T-cell (primary cell): ENCODE measurements at regions not wholly inside any gene's neighbourhood (a gene's known extent, or its start where the extent isn't known, plus 50 kb on each side); places are given as distances from the start of the nearest gene placed in this dataset.
"Not testable (repeated sequence)": the region's sequence is repeated elsewhere in the genome, so short reads cannot be mapped to it uniquely, and the experiment has no call there.

ENCODE experiments used
- ATAC-seq, 4 experiments: fragments of 200-7000 bp in 3 of 4; fragments of 150-1000 bp in 1 of 4; cut with Tn5 transposase; replicated peaks in 1 of 4; 1 replicate in 3 of 4; 2 replicates in 1 of 4; pipeline ENCODE4 v1.10.0; 2021; ENCODE audit warnings: moderate library complexity in 3 of 4, mild to moderate bottlenecking in 2 of 4, moderate number of reproducible peaks in 1 of 4
- CTCF ChIA-PET, 2 donors: fragments of 300-600 bp; sonication (Branson Sonifier 250); formaldehyde crosslinking; loops; one replicate each; lab custom pipeline; 2022; ENCODE audit warnings: antibody characterized with exemption in 2 of 2; lab: Charles Lee
- POLR2A ChIA-PET, 2 donors: fragments of 300-600 bp; sonication (Branson Sonifier 250); formaldehyde crosslinking; loops; one replicate each; lab custom pipeline; 2022; ENCODE audit warnings: antibody characterized with exemption in 2 of 2; lab: Charles Lee
- DNase-seq, 35 experiments: peaks; one replicate each; pipeline versions ENCODE4 v3.0.0 to v3.0.0-alpha.2; 2013 to 2023
- H3K27ac ChIP-seq: one replicate; pipeline ENCODE4 v1.5.1; 2013; ENCODE audit warnings: low read length
- H3K27me3 ChIP-seq, 2 experiments: replicated peaks in 1 of 2; 1 replicate in 1 of 2; 2 replicates in 1 of 2; pipeline versions ENCODE4 v1.6.1 to v1.7.0; 2013; ENCODE audit warnings: low read length in 1 of 2, mixed read lengths in 1 of 2; ENCODE audit not compliant: control insufficient read depth in 2 of 2, insufficient read depth in 2 of 2; ENCODE audit errors: extremely low read depth in 1 of 2
- H3K36me3 ChIP-seq, 2 donors: 1 replicate in 1 of 2; 2 replicates in 1 of 2; pipeline versions ENCODE4 v1.6.1 to v1.7.0; 2013; ENCODE audit warnings: low read length in 1 of 2; ENCODE audit not compliant: control insufficient read depth in 2 of 2, insufficient read depth in 1 of 2; ENCODE audit errors: extremely low read depth in 1 of 2
- H3K4me1 ChIP-seq, 2 experiments: 1 replicate in 1 of 2; 2 replicates in 1 of 2; pipeline versions ENCODE4 v1.6.1 to v1.7.0; 2013; ENCODE audit warnings: low read length in 2 of 2, mixed read lengths in 1 of 2; ENCODE audit not compliant: insufficient read depth in 2 of 2, control insufficient read depth in 1 of 2; ENCODE audit errors: extremely low read depth in 1 of 2
- H3K4me3 ChIP-seq, 2 donors: 1 replicate in 1 of 2; 2 replicates in 1 of 2; pipeline versions ENCODE4 v1.5.1 to v1.7.0; 2013; ENCODE audit warnings: mild to moderate bottlenecking in 2 of 2, low read length in 1 of 2, moderate library complexity in 1 of 2; ENCODE audit not compliant: control insufficient read depth in 1 of 2; ENCODE audit errors: extremely low read depth in 1 of 2
- H3K9me3 ChIP-seq: 2 replicates; pipeline ENCODE4 v1.7.0; 2013
- H3K27ac Mint-ChIP-seq, 2 donors: one replicate each; pipeline ENCODE4 v1.8.0; 2020 to 2021; ENCODE audit warnings: mild to moderate bottlenecking in 2 of 2, mixed read lengths in 2 of 2
- H3K27me3 Mint-ChIP-seq, 2 donors: one replicate each; pipeline ENCODE4 v1.8.0; 2021 to 2022; ENCODE audit warnings: mixed read lengths in 2 of 2
- H3K36me3 Mint-ChIP-seq: one replicate; pipeline ENCODE4 v1.8.0; 2021; ENCODE audit warnings: mixed read lengths
- H3K4me1 Mint-ChIP-seq, 3 donors: one replicate each; pipeline ENCODE4 v1.8.0; 2020 to 2022; ENCODE audit warnings: mixed read lengths in 3 of 3, mild to moderate bottlenecking in 1 of 3
- H3K4me3 Mint-ChIP-seq, 3 donors: one replicate each; pipeline ENCODE4 v1.8.0; 2020 to 2022; ENCODE audit warnings: mild to moderate bottlenecking in 3 of 3, mixed read lengths in 3 of 3, moderate library complexity in 3 of 3
- H3K9me3 Mint-ChIP-seq, 3 donors: one replicate each; pipeline ENCODE4 v1.8.0; 2020 to 2022; ENCODE audit warnings: mixed read lengths in 3 of 3
- WGBS: methylation state at CpG from one replicate; pipeline ENCODE4 v1.1.5; 2013; ENCODE audit warnings: missing lambda C conversion rate; ENCODE audit not compliant: insufficient coverage; 5-methylcytosine and 5-hydroxymethylcytosine counted together

DNA sequence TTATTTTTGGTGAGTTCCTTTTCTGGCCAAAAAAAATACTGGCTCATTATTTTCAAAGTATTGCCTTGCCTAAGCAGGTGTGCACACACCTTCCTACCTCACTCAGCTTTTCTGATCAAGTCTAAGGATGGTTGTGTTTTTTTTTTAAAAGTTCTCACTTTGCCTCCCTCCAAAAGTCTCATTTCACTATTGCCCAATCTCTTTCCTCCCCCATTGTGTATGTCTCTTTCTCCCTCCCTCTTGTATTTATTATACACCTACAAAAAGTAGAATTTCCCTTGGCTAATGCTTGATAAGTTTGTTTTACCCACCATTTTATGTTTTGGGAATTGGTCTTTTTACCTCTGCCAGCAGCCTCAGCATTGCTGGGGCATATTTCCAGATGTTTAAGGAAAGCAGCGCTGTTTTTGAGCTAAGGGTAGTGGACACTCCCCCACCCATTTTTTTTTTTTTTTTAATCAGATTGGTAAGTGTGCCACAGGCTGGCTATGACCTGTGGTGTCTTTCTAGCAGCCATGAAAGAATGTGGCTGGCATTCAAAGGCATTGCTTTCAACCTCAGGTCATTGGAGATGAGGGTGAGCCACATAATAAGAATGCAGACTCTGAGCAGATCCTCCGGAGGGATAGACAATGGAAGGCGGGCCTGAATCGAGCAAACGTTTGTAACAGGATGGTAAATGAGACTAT, 668.6 kb downstream of the UTRN start:
- H3K9me3 Mint-ChIP-seq: no peaks in the 10 kb centered on the region
- ATAC-seq (no peak), DNase-seq (no peak)
- Histone ChIP-seq H3K36me3 (no peaks in the 10 kb centered on the region), H3K27ac (no peak overlapping the region), H3K4me1 (no peaks in the 10 kb centered on the region), H3K4me3 (no peak overlapping the region), H3K9me3 (no peaks in the 10 kb centered on the region), H3K27me3 (no peaks in the 10 kb centered on the region)
- no peaks in the 10 kb centered on the region for H3K4me1 Mint-ChIP-seq
- CTCF ChIA-PET: no interaction called here
- H3K27ac Mint-ChIP-seq: no peak overlapping the region
- H3K27me3 Mint-ChIP-seq: peaks cover 6% of the 10 kb centered on the region in 2 donors
- H3K36me3 Mint-ChIP-seq: no peaks in the 10 kb centered on the region
- POLR2A ChIA-PET: no interaction called here
- H3K4me3 Mint-ChIP-seq: no peak overlapping the region
- WGBS: 81% methylated on average over 4 of the region's 5 CpGs

DNA sequence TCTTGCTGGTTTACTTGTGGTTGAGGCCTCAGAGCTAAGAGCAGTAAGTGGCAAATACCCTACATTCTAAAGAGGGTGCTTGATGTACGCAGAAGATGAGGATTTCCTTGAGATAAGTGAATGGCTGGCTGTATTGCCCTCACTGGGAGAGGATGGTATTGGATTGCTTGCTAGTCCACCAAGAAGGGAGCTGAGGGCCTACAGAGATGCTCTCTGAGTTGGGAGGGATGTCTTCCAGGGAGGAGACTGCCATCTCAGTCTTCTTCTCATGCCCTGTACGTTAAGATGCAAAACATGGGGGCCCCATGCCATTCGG, 669.1 kb downstream of the UTRN start:
- ChIA-PET CTCF (interaction anchor here in 1 of 2 donors (0.6 kb wide), 1 partner anchor 19 kb away, joined by 13 read pairs; no protein-coding TSS in a partner anchor), POLR2A (no interaction called here)
- no peaks in the 10 kb centered on the region for H3K4me1 Mint-ChIP-seq
- H3K9me3 Mint-ChIP-seq: no peaks in the 10 kb centered on the region
- WGBS: 60% methylated on average over 2 of the region's 3 CpGs
- H3K36me3 ChIP-seq: no peaks in the 10 kb centered on the region
- H3K27me3 ChIP-seq: no peaks in the 10 kb centered on the region
- H3K4me3 ChIP-seq: no peak overlapping the region
- no peaks in the 10 kb centered on the region for H3K9me3 ChIP-seq
- H3K4me3 Mint-ChIP-seq: no peak overlapping the region
- ATAC-seq (no peak), DNase-seq (no peak)
- no peaks in the 10 kb centered on the region for H3K36me3 Mint-ChIP-seq
- peaks cover 6% of the 10 kb centered on the region in 2 donors for H3K27me3 Mint-ChIP-seq
- H3K27ac ChIP-seq: no peak overlapping the region
- H3K4me1 ChIP-seq: no peaks in the 10 kb centered on the region
- no peak overlapping the region for H3K27ac Mint-ChIP-seq

DNA sequence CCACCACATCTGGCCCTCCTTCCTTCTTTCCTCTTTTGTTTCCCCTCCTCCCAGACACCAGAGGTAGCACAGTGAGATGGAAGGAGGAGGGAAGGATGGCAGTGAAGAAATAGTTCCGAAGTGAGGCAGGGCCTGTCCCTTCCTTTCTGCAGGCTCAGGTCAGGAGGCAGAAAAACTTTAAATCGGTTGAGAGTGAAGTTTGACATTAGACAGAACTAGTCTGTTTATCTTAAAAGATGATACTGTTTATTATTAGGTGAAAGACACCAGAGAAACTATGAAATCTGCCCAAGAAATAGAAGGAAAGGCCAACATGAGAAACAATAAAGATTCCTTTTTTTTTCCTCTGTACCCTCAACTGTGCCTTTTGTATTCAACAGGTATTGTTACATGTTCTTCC, 670.3 kb downstream of the UTRN start:
- Mint-ChIP-seq H3K4me1 (no peaks in the 10 kb centered on the region), H3K36me3 (no peaks in the 10 kb centered on the region), H3K27ac (no peak overlapping the region), H3K27me3 (peaks cover 6% of the 10 kb centered on the region in 2 donors), H3K9me3 (no peaks in the 10 kb centered on the region), H3K4me3 (no peak overlapping the region)
- Histone ChIP-seq H3K36me3 (no peaks in the 10 kb centered on the region), H3K4me1 (no peaks in the 10 kb centered on the region), H3K27me3 (no peaks in the 10 kb centered on the region), H3K27ac (no peak overlapping the region), H3K9me3 (no peaks in the 10 kb centered on the region), H3K4me3 (no peak overlapping the region)
- WGBS: 20% methylated on average over 1 of the region's 2 CpGs
- DNase-seq (no peak), ATAC-seq (no peak)
- ChIA-PET CTCF (no interaction called here), POLR2A (no interaction called here)

DNA sequence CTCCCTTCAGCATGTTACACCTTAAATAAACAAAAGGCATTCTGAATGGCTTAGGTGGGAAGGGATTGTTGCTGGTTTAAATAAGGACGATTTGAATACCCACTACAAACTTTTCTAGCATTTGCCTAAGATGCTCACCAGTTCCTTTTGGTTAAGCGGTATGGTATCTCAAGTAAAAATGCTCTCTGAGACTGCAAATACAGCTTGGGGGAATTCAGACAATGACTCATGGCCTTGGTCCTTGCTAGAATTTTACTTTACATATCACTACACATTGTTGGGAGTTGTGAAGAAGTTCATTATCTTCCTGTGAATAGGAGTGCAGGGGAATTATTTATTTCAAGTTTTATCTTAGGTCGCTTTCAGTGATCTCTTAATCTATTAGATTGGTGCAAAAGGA, 670.7 kb downstream of the UTRN start:
- Histone ChIP-seq H3K4me1 (no peaks in the 10 kb centered on the region), H3K9me3 (no peaks in the 10 kb centered on the region), H3K4me3 (no peak overlapping the region), H3K27me3 (no peaks in the 10 kb centered on the region), H3K27ac (no peak overlapping the region), H3K36me3 (no peaks in the 10 kb centered on the region)
- Mint-ChIP-seq H3K4me1 (no peaks in the 10 kb centered on the region), H3K4me3 (no peak overlapping the region), H3K9me3 (no peaks in the 10 kb centered on the region), H3K27me3 (peaks cover 6% of the 10 kb centered on the region in 2 donors), H3K27ac (no peak overlapping the region), H3K36me3 (no peaks in the 10 kb centered on the region)
- ChIA-PET POLR2A (no interaction called here), CTCF (no interaction called here)
- DNase-seq (no peak), ATAC-seq (no peak)
- WGBS: no CpG with 5 or more reads among the region's 3 CpGs

DNA sequence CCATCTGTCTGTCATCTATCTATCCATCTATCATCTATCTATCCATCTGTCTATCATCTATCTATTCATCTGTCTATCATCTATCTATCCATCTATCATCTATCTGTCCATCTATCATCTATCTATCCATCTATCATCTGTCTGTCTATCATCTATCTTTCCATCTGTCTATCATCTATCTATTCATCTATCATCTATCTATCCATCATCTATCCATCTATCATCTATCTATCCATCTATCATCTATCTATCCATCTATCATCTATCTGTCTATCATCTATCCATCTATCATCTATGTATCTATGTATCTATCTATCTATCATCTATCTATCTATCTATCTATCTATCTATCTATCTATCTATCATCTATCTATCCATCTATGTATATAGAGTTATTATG, 671.6 kb downstream of the UTRN start:
- H3K4me1 Mint-ChIP-seq, H3K4me3 Mint-ChIP-seq, H3K36me3 Mint-ChIP-seq, H3K27ac ChIP-seq, H3K36me3 ChIP-seq, POLR2A ChIA-PET, H3K9me3 Mint-ChIP-seq, H3K27me3 Mint-ChIP-seq, ATAC-seq, H3K4me1 ChIP-seq, H3K27ac Mint-ChIP-seq, H3K27me3 ChIP-seq, DNase-seq, H3K9me3 ChIP-seq, H3K4me3 ChIP-seq, CTCF ChIA-PET: not testable (repeated sequence)

DNA sequence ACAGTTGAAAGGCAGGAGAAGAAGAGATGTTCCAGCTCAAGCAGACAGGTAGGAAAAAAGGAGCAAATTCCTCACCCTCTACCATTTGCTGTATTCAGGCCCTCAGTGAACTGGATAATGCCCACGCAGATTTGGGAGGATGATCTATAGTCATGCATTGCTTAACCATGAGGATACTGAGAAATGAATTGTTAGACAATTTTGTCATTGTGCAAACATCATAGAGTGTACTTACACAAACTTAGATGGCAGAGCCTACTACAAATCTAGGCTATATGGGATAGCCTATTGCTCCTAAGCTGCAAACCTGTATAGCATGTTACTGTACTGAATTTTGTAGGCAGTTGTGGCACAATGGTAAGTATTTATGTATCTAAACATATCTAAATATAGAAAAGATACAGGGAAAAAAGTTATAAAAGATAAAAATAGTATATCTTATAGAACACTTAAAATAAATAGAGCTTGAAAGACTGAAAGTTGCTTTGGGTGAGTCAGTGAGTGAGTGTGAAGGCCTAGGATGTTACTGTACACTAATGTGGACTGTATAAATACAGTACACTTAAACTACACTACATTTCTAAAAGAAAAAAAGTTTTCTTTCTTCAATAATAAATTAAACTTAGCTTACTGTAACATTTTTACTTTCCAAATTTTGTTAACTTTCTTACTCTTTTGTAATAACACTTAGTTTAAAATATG, 672.3 kb downstream of the UTRN start:
- H3K9me3 ChIP-seq: no peaks in the 10 kb centered on the region
- CTCF ChIA-PET: interaction anchor here in 1 of 2 donors (0.6 kb wide), 2 partner anchors 115 to 1775 kb away, joined by 3 to 6 read pairs; no protein-coding TSS in a partner anchor
- no peak overlapping the region for H3K27ac ChIP-seq
- Mint-ChIP-seq H3K27me3 (peaks cover 6% of the 10 kb centered on the region in 2 donors), H3K4me3 (no peak overlapping the region), H3K36me3 (no peaks in the 10 kb centered on the region), H3K9me3 (no peaks in the 10 kb centered on the region), H3K4me1 (no peaks in the 10 kb centered on the region), H3K27ac (no peak overlapping the region)
- no peaks in the 10 kb centered on the region for H3K36me3 ChIP-seq
- DNase-seq (no peak), ATAC-seq (no peak)
- H3K4me1 ChIP-seq: no peaks in the 10 kb centered on the region
- H3K27me3 ChIP-seq: no peaks in the 10 kb centered on the region
- H3K4me3 ChIP-seq: no peak overlapping the region
- POLR2A ChIA-PET: interaction anchor here (0.6 kb wide), 3 partner anchors 25 to 770 kb away, joined by 4 to 5 read pairs (median 4); no protein-coding TSS in a partner anchor
- no CpG with 5 or more reads among the region's 1 CpG for WGBS
